Endodermal cell (in vitro differentiated cells): ENCODE measurements at regions not wholly inside any gene's neighbourhood (a gene's known extent, or its start where the extent isn't known, plus 50 kb on each side); places are given as distances from the start of the nearest gene placed in this dataset.

ENCODE experiments used
- DNase-seq: peaks from one replicate; pipeline ENCODE4 v3.0.0-alpha.2; 2017
- H3K27ac ChIP-seq: 2 replicates; pipeline ENCODE4 v1.5.1; 2013; ENCODE audit warnings: mild to moderate bottlenecking, low read depth, low read length, moderate library complexity
- H3K27me3 ChIP-seq: 2 replicates; pipeline ENCODE4 v1.6.1; 2013; ENCODE audit warnings: mild to moderate bottlenecking, low read length, moderate library complexity; ENCODE audit not compliant: insufficient read depth, control insufficient read depth, poor library complexity, severe bottlenecking
- H3K36me3 ChIP-seq: 2 replicates; pipeline ENCODE4 v1.7.0; 2013; ENCODE audit warnings: mild to moderate bottlenecking, low read length, moderate library complexity; ENCODE audit not compliant: control insufficient read depth, insufficient read depth
- H3K4me1 ChIP-seq: one replicate; pipeline ENCODE4 v1.7.0; 2013; ENCODE audit warnings: low read length; ENCODE audit not compliant: control insufficient read depth, insufficient read depth
- H3K4me3 ChIP-seq: 2 replicates; pipeline ENCODE4 v1.5.1; 2013; ENCODE audit warnings: mild to moderate bottlenecking, low read length, moderate library complexity
- H3K9ac ChIP-seq: 2 replicates; pipeline ENCODE4 v1.6.1; 2013; ENCODE audit warnings: mild to moderate bottlenecking, low read length, moderate library complexity; ENCODE audit not compliant: poor library complexity, severe bottlenecking; ENCODE audit errors: extremely low read depth
- H3K9me3 ChIP-seq: 2 replicates; pipeline ENCODE4 v1.6.1; 2013; ENCODE audit warnings: mild to moderate bottlenecking, low read length, moderate library complexity; ENCODE audit not compliant: control insufficient read depth
- H3K27ac Mint-ChIP-seq: 2 replicates; pipeline ENCODE4 v1.8.0; 2020; ENCODE audit warnings: mixed read lengths
- H3K27me3 Mint-ChIP-seq: 2 replicates; pipeline ENCODE4 v1.8.0; 2021; ENCODE audit warnings: mild to moderate bottlenecking, mixed read lengths; ENCODE audit not compliant: insufficient read depth
- H3K36me3 Mint-ChIP-seq: 2 replicates; pipeline ENCODE4 v1.8.0; 2020; ENCODE audit warnings: low read depth, mixed read lengths
- H3K4me1 Mint-ChIP-seq: 2 replicates; pipeline ENCODE4 v1.8.0; 2020; ENCODE audit warnings: mixed read lengths
- H3K4me3 Mint-ChIP-seq: 2 replicates; pipeline ENCODE4 v1.8.0; 2020; ENCODE audit warnings: mild to moderate bottlenecking, moderate library complexity, mixed read lengths
- H3K9me3 Mint-ChIP-seq: 2 replicates; pipeline ENCODE4 v1.8.0; 2020; ENCODE audit warnings: mild to moderate bottlenecking, mixed read lengths
- CTCF ChIP-seq: fragments of 200-600 bp; sonication (generic); conservative IDR thresholded peaks from 2 replicates; pipeline ENCODE4 v1.5.0; 2021; ENCODE audit warnings: antibody characterized with exemption, mild to moderate bottlenecking
- WGBS, 2 experiments: methylation state at CpG; one replicate each; pipeline versions ENCODE4 v1.1.5 to v1.1.7; 2013; ENCODE audit warnings: missing lambda C conversion rate in 2 of 2, mixed read lengths in 1 of 2; ENCODE audit not compliant: insufficient coverage in 1 of 2, insufficient read length in 1 of 2; 5-methylcytosine and 5-hydroxymethylcytosine counted together

- no peak overlapping the region for H3K27ac ChIP-seq
- Mint-ChIP-seq H3K9me3 (no peaks in the 10 kb centered on the region), H3K4me3 (no peak overlapping the region), H3K27ac (no peak overlapping the region), H3K4me1 (no peaks in the 10 kb centered on the region), H3K36me3 (no peaks in the 10 kb centered on the region), H3K27me3 (no peaks in the 10 kb centered on the region)
- no peak overlapping the region for H3K9ac ChIP-seq
- H3K4me3 ChIP-seq = no peak overlapping the region
- TF ChIP-seq CTCF = no peak
- 93% methylated on average over 11 to 12 of the region's 12 CpGs for WGBS, 2 experiments
- no peaks in the 10 kb centered on the region for H3K36me3 ChIP-seq
- H3K9me3 ChIP-seq = no peaks in the 10 kb centered on the region
- DNase-seq = no peak
- no peaks in the 10 kb centered on the region for H3K27me3 ChIP-seq
- H3K4me1 ChIP-seq = no peaks in the 10 kb centered on the region
Observed at GRCh38 chr10:24784061-24784460, 60.4 kb upstream of the ARHGAP21 start.

- Mint-ChIP-seq H3K4me3 (no peak overlapping the region), H3K36me3 (no peaks in the 10 kb centered on the region), H3K9me3 (no peaks in the 10 kb centered on the region), H3K27me3 (no peaks in the 10 kb centered on the region), H3K4me1 (no peaks in the 10 kb centered on the region), H3K27ac (no peak overlapping the region)
- no peak overlapping the region for H3K9ac ChIP-seq
- H3K9me3 ChIP-seq = no peaks in the 10 kb centered on the region
- no peak overlapping the region for H3K4me3 ChIP-seq
- no peaks in the 10 kb centered on the region for H3K36me3 ChIP-seq
- H3K4me1 ChIP-seq = no peaks in the 10 kb centered on the region
- no peak for TF ChIP-seq CTCF
- H3K27me3 ChIP-seq = no peaks in the 10 kb centered on the region
- H3K27ac ChIP-seq = no peak overlapping the region
- DNase-seq = no peak
- WGBS, 2 experiments = 79 to 100% methylated on average over 2 to 4 of the region's 4 CpGs
Observed at GRCh38 chr10:24783504-24783903, 59.8 kb upstream of the ARHGAP21 start.

GRCh38 chr10:24779737-24780136, 56.0 kb upstream of the ARHGAP21 start:
- Mint-ChIP-seq H3K4me1 (no peaks in the 10 kb centered on the region), H3K36me3 (no peaks in the 10 kb centered on the region), H3K4me3 (no peak overlapping the region), H3K9me3 (no peaks in the 10 kb centered on the region), H3K27me3 (no peaks in the 10 kb centered on the region), H3K27ac (no peak overlapping the region)
- Histone ChIP-seq H3K9ac (no peak overlapping the region), H3K36me3 (no peaks in the 10 kb centered on the region), H3K27me3 (no peaks in the 10 kb centered on the region), H3K4me3 (no peak overlapping the region), H3K27ac (no peak overlapping the region), H3K9me3 (no peaks in the 10 kb centered on the region), H3K4me1 (no peaks in the 10 kb centered on the region)
- DNase-seq = no peak
- WGBS, 2 experiments = 100% methylated on average over 1 of the region's 1 CpG; no CpG with 5 or more reads in 1 of the 2 experiments
- no peak for TF ChIP-seq CTCF
